Sigmoid colon (tissue), 4 donors: ENCODE measurements at regions not wholly inside any gene's neighbourhood (a gene's known extent, or its start where the extent isn't known, plus 50 kb on each side); places are given as distances from the start of the nearest gene placed in this dataset.

Experiments used
- CTCF ChIP-seq, 4 experiments: fragments of 450-650 bp in 3 of 4; fragments of 200-600 bp in 1 of 4; IDR thresholded peaks; one replicate each; pipeline ENCODE4 v1.5.1; 2016 to 2019; ENCODE audit warnings: antibody characterized with exemption in 4 of 4, mild to moderate bottlenecking in 3 of 4, moderate library complexity in 2 of 4
- EP300 ChIP-seq, 4 donors: sonication (generic); formaldehyde crosslinking; IDR thresholded peaks; one replicate each; pipeline ENCODE4 v1.6.1; 2017; ENCODE audit warnings: antibody characterized with exemption in 4 of 4
- POLR2AphosphoS5 ChIP-seq, 4 donors: sonication (generic); formaldehyde crosslinking; IDR thresholded peaks; one replicate each; pipeline ENCODE4 v1.6.1; 2017; ENCODE audit warnings: antibody characterized with exemption in 4 of 4

GRCh38 chr14:27386391-27386790 lies 788.6 kb upstream of the NOVA1 start:
- no peak for TF ChIP-seq CTCF (IDR thresholded peaks at IDR 0.05)
- TF ChIP-seq POLR2AphosphoS5 (IDR thresholded peaks at IDR 0.05), result no peak
- no peak for TF ChIP-seq EP300 (IDR thresholded peaks at IDR 0.05)
